Cardiac septum (tissue), 1 donor: ENCODE measurements at regions not wholly inside any gene's neighbourhood (a gene's known extent, or its start where the extent isn't known, plus 50 kb on each side); places are given as distances from the start of the nearest gene placed in this dataset.
"Not testable (repeated sequence)": the region's sequence is repeated elsewhere in the genome, so short reads cannot be mapped to it uniquely, and the experiment has no call there.

Experiments used
- DNase-seq: peaks from one replicate; pipeline ENCODE4 v3.0.0-alpha.2; 2020; ENCODE audit warnings: low spot score
- intact Hi-C: fragments of 100-400 bp; cut with DNase I; formaldehyde crosslinking; loops from one replicate; pipeline ENCODE4 v1.14.0; 2022
- donor health status: DM: no; HTN: no; CAD: no.

- intact Hi-C loops, DNase-seq: not testable (repeated sequence)
These were observed 380.1 kb upstream of the FRG1 start for GRCh38 chr4:189560605-189561004.

DNA sequence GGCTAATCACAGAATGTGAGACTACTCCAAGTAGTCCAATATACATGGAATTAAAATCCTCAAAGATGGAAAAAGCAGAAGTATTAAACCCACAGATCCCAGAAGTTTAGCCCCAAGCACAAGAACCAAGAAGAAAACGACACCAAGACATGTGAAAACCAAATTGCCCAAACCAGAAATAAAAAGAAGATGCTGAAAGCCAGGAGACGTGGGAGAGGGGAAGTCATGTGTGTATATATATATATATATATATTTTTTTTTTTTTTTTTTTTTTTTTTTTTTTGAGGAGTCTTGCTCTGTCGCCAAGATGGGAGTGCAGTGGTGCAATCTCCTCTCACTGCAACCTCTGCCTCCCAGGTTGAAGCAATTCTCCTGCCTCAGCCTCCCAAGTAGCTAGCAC is 376.9 kb upstream of the FRG1 start:
- intact Hi-C loops, DNase-seq: not testable (repeated sequence)

DNA sequence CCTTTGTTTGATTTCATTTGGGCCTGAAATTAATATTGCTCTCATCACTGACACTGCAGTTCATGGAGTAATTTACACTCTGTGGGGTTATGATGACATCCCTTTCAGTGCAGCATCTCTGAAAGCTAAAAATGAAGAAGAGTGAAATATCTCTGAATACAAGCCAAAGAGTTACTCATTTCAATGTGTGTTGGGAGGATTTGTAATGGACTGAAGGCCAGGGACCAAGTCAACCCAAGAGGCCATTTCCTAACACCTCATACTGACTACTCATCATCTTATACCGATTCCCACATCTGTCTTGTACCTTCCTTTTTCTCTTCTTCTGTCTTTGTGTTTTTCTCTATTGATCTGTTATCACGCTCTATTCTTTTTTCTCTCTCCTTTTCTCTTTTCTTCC is 374.4 kb upstream of the FRG1 start:
- intact Hi-C loops, DNase-seq: not testable (repeated sequence)

DNA sequence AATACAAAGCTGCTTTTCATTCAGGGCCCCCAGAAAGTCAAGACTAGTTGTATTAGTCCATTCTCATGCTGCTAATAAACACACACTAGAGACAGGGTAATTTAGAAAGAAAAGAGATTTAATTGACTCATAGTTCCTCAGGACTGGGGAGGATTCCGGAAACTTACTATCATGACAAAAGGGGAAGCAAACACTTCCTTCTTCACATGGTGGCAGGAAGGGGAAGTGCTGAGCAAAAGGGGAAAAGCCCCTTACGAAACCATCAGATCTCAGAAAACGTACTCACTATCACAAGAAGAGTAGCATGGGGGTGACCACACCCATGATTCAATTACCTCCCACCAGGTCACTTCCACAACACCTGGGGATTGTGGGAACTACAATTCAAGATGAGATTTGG is 373.8 kb upstream of the FRG1 start:
- intact Hi-C loops, DNase-seq: not testable (repeated sequence)

DNA sequence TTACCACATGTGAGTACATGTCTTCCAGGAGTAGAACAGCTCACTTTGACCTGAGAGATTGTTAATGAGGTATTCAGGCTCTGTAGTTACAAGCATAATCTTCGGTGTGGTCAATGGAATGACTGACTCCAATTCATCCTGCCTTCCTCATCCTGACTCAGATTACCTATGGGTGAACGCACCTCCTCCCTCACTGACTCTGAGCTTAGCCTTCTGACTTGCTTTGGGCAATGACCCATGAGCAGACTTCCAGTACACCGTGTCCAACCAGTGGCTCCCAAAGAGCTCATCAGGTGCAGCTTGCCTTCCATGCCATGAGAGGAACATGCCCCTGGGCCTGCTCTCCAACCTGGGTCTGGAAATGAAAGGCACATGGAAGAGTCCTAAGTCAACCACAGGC is 361.0 kb upstream of the FRG1 start:
- DNase-seq, intact Hi-C loops: not testable (repeated sequence)

DNA sequence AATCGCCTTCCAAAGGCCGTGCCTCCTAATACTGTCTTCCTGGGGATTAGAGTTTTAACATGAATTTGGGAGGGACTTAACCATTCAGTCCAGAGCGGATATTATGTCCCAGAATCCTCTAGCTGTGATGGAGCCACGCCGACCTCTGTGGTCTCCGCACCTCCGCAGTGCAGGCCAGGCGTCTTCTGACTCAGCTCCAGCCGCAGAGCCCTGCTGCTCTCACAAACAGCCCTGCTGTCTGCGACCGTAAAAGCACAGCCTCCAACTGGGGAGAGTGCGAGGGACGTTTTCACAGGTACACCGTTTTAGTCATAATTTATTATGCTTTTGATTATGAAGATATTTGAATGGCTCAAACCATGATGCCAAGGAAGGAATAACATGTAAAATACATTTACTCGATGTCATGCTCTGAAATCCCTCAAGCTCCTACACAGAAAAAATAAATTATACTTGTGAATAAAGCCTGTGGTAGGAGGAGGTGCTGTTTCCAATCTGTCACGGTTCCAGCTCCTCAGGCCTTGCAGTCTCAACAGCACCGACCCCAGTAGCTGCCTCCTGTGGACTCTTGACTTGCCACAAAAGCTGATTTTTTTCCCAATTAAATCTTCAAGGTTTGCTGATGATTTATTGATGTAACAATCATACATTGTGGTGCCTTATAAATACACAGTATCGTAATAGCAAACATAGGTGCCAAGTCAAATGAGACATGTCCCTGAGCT is 353.6 kb upstream of the FRG1 start:
- intact Hi-C loops, DNase-seq: not testable (repeated sequence)

DNA sequence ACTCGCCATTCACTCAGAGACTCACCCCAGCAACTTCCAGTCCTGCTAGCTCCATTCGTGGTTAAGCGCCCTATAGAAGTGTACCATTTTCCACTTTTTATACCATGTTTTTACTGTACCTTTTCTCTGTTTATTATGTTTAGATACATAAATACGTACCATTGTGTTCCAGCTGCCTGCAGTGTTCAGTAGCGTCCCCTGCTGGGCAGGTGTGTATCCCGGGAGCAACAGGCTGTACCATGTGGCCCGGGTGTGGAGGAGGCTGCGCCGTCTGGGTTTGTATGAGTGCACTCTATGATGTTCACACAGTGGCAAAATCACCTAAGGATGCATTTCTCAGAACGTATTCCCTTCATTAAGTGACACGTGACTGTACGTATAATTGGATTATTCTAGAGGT is 351.5 kb upstream of the FRG1 start:
- DNase-seq, intact Hi-C loops: not testable (repeated sequence)

- intact Hi-C loops, result no loop called here
These were observed 347.8 kb upstream of the FRG1 start for GRCh38 chr4:189592890-189593289.

DNA sequence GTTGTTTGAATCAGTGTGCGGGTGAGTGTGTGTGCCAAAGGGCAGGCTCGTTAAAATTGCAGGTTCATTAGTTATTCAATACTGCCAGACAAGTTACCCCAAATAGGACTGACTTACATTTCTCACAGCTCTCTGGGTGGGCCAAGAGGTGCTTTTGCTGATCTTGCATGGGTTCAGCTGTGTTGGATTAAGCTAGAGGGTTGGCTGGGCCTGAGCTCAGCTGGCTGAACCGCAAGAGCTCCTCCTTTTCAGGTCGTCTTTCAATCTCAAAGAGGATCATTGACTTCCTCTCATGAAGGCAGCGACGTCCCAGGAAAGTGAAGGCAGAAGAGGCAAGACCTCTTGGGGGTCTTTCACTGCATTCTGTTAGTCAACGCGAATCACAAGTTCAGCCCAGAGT is 343.3 kb upstream of the FRG1 start:
- intact Hi-C loops, result no loop called here
- no peak for DNase-seq

More at GRCh38 chr4:189592890-189593289, 347.8 kb upstream of the FRG1 start:
- DNase-seq, result no peak

DNA sequence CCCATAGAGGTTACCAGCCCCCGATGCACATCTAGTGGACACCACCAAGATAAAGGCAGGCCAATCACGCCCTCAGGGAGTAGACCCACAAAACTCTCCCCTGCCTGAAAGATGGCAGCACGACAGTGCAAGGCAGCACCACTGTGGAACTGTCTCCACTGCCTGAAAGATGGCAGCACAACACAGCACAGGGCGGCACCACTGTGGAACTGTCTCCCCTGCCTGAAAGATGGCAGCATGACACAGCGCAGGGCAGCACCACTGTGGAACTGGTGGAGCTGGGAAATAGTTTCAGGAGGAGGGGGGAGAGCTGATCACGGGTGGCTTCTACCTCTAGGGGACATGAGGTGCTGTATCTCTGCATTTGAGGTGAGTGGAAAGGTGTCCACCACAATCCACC is 340.4 kb upstream of the FRG1 start:
- DNase-seq, result no peak
- intact Hi-C loops, result no loop called here

GRCh38 chr4:189600718-189601435 is 339.8 kb upstream of the FRG1 start:
- DNase-seq, result no peak
- intact Hi-C loops, result no loop called here

GRCh38 chr4:189602827-189603226 is 337.8 kb upstream of the FRG1 start:
- DNase-seq, intact Hi-C loops: not testable (repeated sequence)

DNA sequence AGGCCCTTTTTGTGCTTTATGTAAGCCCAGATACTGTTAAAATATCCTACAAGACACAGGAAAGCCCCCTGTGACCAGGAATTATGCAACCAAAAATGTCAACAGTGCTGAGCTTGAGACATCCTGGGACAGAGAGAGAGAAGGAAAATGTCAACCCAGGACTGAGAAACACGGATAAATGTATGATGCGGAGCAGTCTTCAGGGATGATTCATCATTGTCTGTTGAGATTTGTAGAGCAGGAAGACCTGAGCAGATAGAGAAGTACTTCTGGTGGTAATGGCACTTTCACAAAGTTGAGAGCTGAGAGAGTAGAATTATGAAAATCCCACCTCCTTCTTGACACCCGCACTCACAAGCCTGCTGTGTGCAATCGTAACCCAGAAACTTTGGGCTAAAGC is 330.1 kb upstream of the FRG1 start:
- intact Hi-C loops, DNase-seq: not testable (repeated sequence)

DNA sequence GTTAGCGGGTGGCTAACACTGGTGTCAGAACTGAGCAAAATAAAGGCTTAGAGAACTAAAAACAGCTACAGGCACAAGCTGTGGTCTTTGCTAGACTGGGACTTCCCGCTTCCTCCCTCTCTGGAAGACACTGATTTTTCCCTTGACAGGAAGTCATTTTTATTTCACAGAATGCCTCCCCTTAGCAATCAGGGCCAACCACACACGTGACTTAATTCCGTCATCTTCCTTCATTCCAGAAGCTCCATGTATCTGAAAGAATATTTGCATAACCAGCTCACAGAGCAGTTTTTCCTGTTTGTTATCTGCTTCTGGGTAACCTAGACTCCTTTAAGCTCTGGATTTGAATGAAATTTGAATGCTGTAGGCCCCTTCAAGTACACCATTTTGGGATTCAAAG is 327.5 kb upstream of the FRG1 start:
- DNase-seq, result no peak
- intact Hi-C loops, result no loop called here

DNA sequence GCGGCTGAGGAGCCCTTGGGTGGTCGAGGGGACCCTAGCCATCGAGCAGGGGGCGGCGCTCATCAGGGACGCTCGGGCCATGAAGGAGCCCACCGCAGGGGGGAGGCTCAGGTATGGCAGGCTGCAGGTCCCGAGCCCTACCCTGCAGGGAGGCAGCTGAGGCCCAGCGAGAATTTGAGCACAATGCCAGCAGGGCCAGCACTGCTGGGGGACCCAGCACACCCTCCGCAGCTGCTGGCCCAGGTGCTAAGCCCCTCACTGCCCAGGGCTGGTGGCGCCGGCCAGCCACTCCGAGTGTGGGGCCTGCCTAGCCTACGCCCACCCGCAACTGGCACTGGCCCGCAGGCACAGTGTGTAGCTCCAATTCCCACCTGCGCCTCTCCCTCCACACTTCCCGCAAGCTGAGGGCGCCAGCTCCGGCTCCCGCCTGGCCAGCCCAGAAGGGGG is 325.4 kb upstream of the FRG1 start:
- no peak for DNase-seq

DNA sequence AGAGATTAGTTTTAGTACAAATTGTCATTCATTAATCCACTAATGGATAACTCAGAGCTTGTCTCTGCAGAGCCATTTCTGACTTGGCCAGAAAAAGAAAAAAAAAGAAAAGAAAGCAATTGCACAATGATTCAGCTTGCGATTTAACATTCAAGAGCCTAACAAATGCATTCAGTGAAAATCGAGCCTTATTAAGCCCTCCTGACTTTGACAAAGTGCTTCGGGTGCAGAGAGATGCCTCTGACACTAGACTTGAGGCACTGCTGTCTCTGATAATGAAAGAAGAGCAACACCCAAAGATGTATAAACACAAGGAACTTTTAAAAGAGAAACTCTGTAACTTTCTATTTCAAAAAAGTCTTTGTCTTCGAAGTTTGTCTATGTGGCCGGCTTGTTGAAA is 322.9 kb upstream of the FRG1 start:
- intact Hi-C loops, DNase-seq: not testable (repeated sequence)

More for the DNA sequence above, 325.4 kb upstream of the FRG1 start:
- intact Hi-C loops, result no loop called here

DNA sequence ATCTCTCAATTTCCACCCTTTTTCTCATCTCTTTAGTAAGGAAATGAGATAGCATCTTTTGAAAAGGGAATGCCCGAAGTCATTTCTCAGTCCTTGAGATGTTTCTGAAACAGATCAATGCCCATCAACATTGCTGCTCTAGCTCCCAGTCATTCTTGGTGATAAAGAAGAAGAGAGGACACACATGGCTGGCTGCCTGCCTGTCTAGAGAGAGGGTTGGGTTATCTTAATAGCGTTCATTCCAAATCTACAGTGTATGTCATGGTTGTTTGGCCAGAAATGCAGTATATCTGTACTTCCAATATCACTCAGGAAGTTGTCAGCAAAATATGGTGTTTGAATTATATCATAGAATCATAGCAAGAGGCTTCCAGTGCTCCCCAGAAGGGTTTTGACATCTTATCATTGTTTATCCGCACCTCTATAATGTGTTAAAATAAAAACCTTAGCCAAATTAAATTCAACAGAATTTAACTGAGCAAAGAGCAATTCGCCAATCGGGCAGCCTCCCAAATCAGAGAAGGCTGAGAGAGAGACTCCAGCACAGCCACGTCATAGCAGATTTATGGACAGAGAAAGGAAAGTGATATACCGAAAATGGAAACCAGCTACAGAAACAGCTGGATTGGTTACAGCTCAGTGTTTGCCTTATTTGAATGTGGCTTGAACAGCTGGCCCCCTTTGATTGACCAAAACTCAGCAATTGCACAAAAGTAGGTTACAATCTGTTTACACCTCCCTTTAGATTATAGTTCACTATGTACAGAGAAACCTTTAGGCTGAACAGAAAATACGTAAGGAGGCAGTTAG is 321.0 kb upstream of the FRG1 start:
- DNase-seq, intact Hi-C loops: not testable (repeated sequence)

GRCh38 chr4:189622574-189622973 is 318.1 kb upstream of the FRG1 start:
- intact Hi-C loops, DNase-seq: not testable (repeated sequence)

DNA sequence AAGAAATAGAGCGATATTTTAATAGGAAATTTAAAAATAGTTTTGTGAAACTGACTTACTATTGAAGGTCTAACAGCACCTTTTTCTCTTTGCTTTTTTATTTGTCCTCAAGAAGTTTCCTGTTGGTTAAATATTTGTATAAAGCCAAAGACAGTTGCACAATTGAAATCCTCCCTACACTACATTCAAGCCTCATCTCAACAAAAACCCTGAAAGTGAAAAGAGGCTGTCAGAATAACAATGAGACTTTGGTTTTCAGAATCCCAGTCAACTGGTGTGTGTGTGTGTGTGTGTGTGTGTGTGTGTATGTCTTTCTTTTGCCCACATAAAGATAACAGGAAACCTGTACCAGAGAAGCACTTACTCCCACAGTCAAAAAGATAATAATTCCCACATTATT is 313.6 kb upstream of the FRG1 start:
- DNase-seq, intact Hi-C loops: not testable (repeated sequence)

GRCh38 chr4:189629733-189630132 is 310.9 kb upstream of the FRG1 start:
- intact Hi-C loops, DNase-seq: not testable (repeated sequence)
